ENCODE measurements at regions not wholly inside any gene's neighbourhood (a gene's known extent, or its start where the extent isn't known, plus 50 kb on each side); places are given as distances from the start of the nearest gene placed in this dataset.

DNA sequence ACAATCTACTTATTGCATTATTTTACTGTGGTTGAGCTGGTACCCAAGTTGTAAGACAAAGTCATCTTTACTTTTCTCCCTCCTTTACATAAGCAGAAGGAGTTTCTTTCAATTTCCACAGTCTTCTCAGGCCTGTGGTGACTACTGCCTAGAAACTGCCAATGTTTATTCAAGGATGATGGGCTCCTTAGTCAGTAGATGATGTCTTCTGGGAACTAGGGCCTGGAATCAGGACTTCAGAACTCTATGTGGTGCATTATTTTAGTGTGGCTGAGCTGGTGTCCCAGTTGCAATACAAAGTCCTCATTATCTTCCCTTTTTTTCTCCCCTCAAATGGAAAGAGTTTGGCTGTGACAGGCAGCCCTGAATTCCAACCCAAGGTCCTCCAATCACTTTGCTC is 1762.5 kb downstream of the SI start:
- TF ChIP-seq, protein P1, sequence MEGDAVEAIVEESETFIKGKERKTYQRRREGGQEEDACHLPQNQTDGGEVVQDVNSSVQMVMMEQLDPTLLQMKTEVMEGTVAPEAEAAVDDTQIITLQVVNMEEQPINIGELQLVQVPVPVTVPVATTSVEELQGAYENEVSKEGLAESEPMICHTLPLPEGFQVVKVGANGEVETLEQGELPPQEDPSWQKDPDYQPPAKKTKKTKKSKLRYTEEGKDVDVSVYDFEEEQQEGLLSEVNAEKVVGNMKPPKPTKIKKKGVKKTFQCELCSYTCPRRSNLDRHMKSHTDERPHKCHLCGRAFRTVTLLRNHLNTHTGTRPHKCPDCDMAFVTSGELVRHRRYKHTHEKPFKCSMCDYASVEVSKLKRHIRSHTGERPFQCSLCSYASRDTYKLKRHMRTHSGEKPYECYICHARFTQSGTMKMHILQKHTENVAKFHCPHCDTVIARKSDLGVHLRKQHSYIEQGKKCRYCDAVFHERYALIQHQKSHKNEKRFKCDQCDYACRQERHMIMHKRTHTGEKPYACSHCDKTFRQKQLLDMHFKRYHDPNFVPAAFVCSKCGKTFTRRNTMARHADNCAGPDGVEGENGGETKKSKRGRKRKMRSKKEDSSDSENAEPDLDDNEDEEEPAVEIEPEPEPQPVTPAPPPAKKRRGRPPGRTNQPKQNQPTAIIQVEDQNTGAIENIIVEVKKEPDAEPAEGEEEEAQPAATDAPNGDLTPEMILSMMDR (IDR thresholded peaks at IDR 0.05): no peak

DNA sequence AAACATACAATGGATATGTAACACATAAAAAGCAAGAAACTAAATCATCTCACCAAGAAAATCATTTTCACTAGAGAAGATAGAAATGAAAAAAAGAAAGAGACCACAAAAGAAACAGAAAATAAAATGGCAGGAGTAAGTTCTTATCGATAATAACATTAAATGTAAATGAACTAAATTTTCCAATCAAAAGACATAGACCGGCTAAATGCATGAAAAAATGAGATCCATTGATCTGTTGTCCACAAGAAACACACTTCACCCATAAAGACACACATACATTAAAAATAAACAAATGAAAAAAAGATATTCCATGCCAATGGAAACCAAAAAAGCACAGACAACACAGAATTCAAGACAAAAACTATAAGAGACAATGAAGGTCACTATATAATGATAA is 1771.9 kb downstream of the SI start:
- TF ChIP-seq, protein P1 (IDR thresholded peaks at IDR 0.05): no peak

DNA sequence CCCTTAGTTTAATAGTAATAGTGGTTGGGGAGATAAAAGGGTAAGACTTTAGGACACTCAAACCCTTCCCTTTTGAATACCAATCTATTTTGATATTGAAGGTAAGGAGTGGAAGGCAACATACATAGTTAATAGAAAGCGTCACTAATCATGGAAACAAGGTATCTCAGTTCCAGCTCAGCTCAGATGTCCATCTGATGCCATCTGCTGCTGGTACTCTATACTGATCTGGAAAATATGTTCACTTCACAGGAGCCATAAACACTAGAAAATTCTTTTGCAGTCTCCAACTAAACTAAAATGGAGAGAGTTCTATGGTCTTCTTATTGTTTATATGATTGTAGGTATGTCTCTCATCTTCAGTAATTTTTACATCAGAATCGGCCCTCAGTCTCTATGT is 1777.1 kb downstream of the OTOL1 start:
- TF ChIP-seq, protein P1 (IDR thresholded peaks at IDR 0.05): no peak

DNA sequence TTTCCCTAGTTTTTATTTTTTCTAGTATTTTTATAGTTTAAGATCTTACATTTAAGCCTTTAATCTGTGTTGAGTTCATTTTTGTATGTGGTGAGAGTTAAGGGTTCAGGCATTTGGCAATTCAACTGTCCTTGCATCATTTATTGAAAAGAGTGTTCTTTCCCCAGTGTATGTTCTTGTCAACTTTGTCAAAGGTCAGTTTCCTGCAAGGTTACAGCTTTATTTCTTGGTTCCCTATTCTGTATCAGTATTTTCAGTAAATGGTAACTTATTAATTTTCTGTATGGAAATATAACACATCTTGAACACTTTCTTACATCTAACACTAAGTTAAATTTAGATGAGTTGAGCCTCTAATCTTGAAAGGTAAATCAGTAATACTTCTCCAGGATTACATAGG is 1770.1 kb downstream of the OTOL1 start:
- TF ChIP-seq, protein P1 (IDR thresholded peaks at IDR 0.05): no peak

DNA sequence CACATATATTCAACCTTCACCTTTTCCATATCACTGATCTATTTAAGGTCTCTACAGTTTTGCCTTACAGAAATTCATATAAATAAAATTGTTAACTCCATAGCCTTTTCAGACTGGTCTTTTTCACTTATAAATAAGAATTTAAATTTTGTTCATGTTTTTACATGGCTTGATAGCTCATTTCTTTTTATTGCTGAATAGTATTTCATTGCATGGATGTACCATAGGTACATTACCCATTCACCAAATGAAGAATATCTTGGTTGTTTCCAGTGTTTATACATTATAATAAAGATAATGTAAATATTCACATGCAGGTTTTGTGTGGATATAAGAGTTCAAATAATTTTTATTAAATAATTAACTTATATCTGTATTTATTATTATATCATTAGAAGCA is 1765.0 kb downstream of the OTOL1 start:
- TF ChIP-seq, protein P1 (IDR thresholded peaks at IDR 0.05): no peak

DNA sequence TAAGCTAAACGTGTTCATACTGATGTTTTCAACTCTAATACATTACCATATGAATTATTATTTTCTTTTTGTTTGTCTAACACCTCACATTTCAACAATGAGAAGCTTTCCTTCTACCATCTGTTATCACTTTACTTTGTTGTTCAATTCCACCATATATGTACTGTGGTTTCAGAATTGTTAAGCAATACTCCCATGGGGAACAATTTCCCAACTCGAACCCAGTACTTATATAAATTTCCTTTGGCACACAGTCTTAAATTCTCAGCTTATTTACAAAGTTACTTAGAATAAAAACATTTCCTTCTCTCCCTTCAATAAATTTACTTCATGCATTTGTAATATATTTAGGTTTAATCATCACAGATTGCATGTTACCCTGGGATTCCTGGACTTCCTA is 1764.4 kb downstream of the OTOL1 start:
- TF ChIP-seq, protein P1 (IDR thresholded peaks at IDR 0.05): no peak

DNA sequence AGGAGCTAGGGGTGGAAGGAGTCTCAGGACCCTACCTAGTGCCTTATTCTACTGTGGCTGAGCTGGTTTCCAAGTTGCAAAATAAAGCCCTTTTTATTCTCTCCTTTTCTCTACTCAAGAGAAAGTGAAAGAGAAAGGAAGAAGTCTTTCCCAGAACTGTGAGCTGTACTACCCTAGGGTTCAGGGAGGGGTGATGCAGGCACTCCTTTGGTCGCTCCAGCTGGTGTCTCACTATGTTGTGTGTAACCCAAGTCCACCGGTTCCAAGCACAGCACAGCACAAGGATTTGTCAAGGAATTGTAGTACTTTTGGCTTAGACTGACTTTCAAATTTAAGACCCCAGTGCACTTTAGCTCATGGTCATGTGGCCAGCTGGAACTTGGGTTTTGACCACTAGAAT is 1721.7 kb downstream of the OTOL1 start:
- TF ChIP-seq, protein P1 (IDR thresholded peaks at IDR 0.05): no peak

DNA sequence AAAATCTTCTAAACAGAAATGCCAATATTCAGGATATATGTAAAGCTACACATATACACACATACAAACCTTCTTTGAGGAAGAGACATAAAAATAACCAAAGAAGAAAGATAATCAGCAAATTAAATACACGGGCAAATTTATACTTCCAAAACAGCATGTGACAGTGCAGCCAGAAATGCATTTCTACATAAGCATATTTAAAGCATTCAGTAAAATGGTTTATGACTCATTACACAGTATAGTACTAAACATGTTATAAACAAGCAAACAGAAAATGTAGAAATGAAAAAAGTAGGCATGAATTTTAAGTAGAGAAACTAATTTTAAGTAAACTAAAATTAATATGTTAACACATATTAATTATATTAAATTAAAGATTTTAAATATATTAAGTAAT is 1717.2 kb downstream of the OTOL1 start:
- TF ChIP-seq, protein P1 (IDR thresholded peaks at IDR 0.05): no peak
